GM21737 (cell line): ENCODE measurements at regions not wholly inside any gene's neighbourhood (a gene's known extent, or its start where the extent isn't known, plus 50 kb on each side); places are given as distances from the start of the nearest gene placed in this dataset.
"Not testable (repeated sequence)": the region's sequence is repeated elsewhere in the genome, so short reads cannot be mapped to it uniquely, and the experiment has no call there.

ENCODE experiments used
- ATAC-seq: cut with Tn5 transposase; IDR thresholded peaks from one replicate; pipeline ENCODE4 v1.9.1; 2021; ENCODE audit warnings: mild to moderate bottlenecking, moderate library complexity; ENCODE audit not compliant: unreplicated experiment

- no peak for ATAC-seq
These were observed 142.8 kb downstream of the NECTIN1 start for GRCh38 chr11:119586181-119586580.

- ATAC-seq = no peak
These were observed 143.8 kb downstream of the NECTIN1 start for GRCh38 chr11:119585043-119585781.

GRCh38 chr11:119584193-119585042 lies 144.6 kb downstream of the NECTIN1 start:
- ATAC-seq = no peak

GRCh38 chr11:119583585-119583984 lies 145.4 kb downstream of the NECTIN1 start:
- ATAC-seq = no peak

GRCh38 chr11:119581396-119581795 lies 147.6 kb downstream of the NECTIN1 start:
- ATAC-seq = not testable (repeated sequence)

- ATAC-seq = no peak
These were observed 148.2 kb downstream of the NECTIN1 start for GRCh38 chr11:119580751-119581150.

GRCh38 chr11:119580081-119580480 lies 148.9 kb downstream of the NECTIN1 start:
- no peak for ATAC-seq

GRCh38 chr11:119578521-119579191 lies 150.3 kb downstream of the NECTIN1 start:
- no peak for ATAC-seq

- ATAC-seq = no peak
These were observed 150.9 kb upstream of the THY1 start for GRCh38 chr11:119573858-119574257.

GRCh38 chr11:119572481-119573424 lies 149.8 kb upstream of the THY1 start:
- ATAC-seq = no peak

- no peak for ATAC-seq
These were observed 148.3 kb upstream of the THY1 start for GRCh38 chr11:119571311-119571710.

GRCh38 chr11:119567688-119568582 lies 145.0 kb upstream of the THY1 start:
- ATAC-seq = peak; percentile 71

GRCh38 chr11:119566319-119566718 lies 143.3 kb upstream of the THY1 start:
- no peak for ATAC-seq

- not testable (repeated sequence) for ATAC-seq
These were observed 142.7 kb upstream of the THY1 start for GRCh38 chr11:119565693-119566092.

GRCh38 chr11:119560961-119561360 lies 138.0 kb upstream of the THY1 start:
- ATAC-seq = no peak

- ATAC-seq = no peak
These were observed 137.3 kb upstream of the THY1 start for GRCh38 chr11:119560291-119560690.

GRCh38 chr11:119552106-119552485 lies 129.1 kb upstream of the THY1 start:
- ATAC-seq = no peak

GRCh38 chr11:119551420-119552105 lies 128.6 kb upstream of the THY1 start:
- ATAC-seq = no peak
